OCI-LY1 (cell line): ENCODE measurements at regions not wholly inside any gene's neighbourhood (a gene's known extent, or its start where the extent isn't known, plus 50 kb on each side); places are given as distances from the start of the nearest gene placed in this dataset.

Experiments
- H2AFZ ChIP-seq: fragments of 200-600 bp; sonication (generic), shearing (Covaris generic); 2 replicates; pipeline ENCODE4 v1.6.0; 2014; ENCODE audit warnings: antibody characterized with exemption, mild to moderate bottlenecking, low read length
- H3F3A ChIP-seq: fragments of 200-600 bp; sonication (generic), shearing (Covaris generic); 2 replicates; pipeline ENCODE4 v1.6.0; 2014; ENCODE audit warnings: mild to moderate bottlenecking, antibody characterized with exemption, low read length, moderate library complexity; ENCODE audit not compliant: insufficient read depth
- H3K27ac ChIP-seq: fragments of 200-600 bp; sonication (generic); 2 replicates; pipeline ENCODE4 v1.5.1; 2014; ENCODE audit warnings: low read length, mixed run types, mild to moderate bottlenecking, low read depth; ENCODE audit not compliant: poor library complexity, severe bottlenecking
- H3K27me3 ChIP-seq: fragments of 200-600 bp; sonication (generic); 2 replicates; pipeline ENCODE4 v1.6.0; 2014; ENCODE audit warnings: antibody characterized with exemption, mild to moderate bottlenecking, low read length, moderate library complexity; ENCODE audit not compliant: insufficient read depth
- H3K36me3 ChIP-seq: fragments of 200-600 bp; sonication (generic); 2 replicates; pipeline ENCODE4 v1.6.1; 2014; ENCODE audit warnings: mild to moderate bottlenecking, antibody characterized with exemption, low read length, moderate library complexity, mixed read lengths; ENCODE audit not compliant: insufficient read depth
- H3K4me1 ChIP-seq: fragments of 200-600 bp; sonication (generic); 2 replicates; pipeline ENCODE4 v1.5.1; 2014; ENCODE audit warnings: mild to moderate bottlenecking, low read length, moderate library complexity; ENCODE audit not compliant: insufficient read depth, severe bottlenecking
- H3K4me2 ChIP-seq: fragments of 200-600 bp; sonication (generic), shearing (Covaris generic); 2 replicates; pipeline ENCODE4 v1.6.1; 2014; ENCODE audit warnings: low read length
- H3K4me3 ChIP-seq: fragments of 200-600 bp; sonication (generic); 2 replicates; pipeline ENCODE4 v1.5.1; 2014; ENCODE audit warnings: low read length, low read depth, mild to moderate bottlenecking, mixed read lengths; ENCODE audit not compliant: poor library complexity, severe bottlenecking
- H3K79me2 ChIP-seq: fragments of 200-600 bp; shearing (Covaris generic); 2 replicates; pipeline ENCODE4 v1.6.1; 2016; ENCODE audit warnings: mixed run types, low read length, mixed read lengths; ENCODE audit not compliant: insufficient read depth
- H3K9ac ChIP-seq: fragments of 200-600 bp; sonication (generic), shearing (Covaris generic); 2 replicates; pipeline ENCODE4 v1.6.1; 2014; ENCODE audit warnings: mild to moderate bottlenecking, low read length, mixed read lengths
- H3K9me2 ChIP-seq: fragments of 200-600 bp; sonication (generic), shearing (Covaris generic); 2 replicates; pipeline ENCODE4 v1.6.1; 2014; ENCODE audit warnings: low read depth, mild to moderate bottlenecking, low read length, mixed read lengths
- H3K9me3 ChIP-seq: fragments of 200-600 bp; shearing (Covaris generic); 2 replicates; pipeline ENCODE4 v1.6.1; 2014; ENCODE audit warnings: low read length, mixed read lengths
- H4K20me1 ChIP-seq: fragments of 200-600 bp; sonication (generic), shearing (Covaris generic); 2 replicates; pipeline ENCODE4 v1.6.0; 2016; ENCODE audit warnings: mild to moderate bottlenecking, low read length; ENCODE audit not compliant: insufficient read depth
- EZH2 ChIP-seq: fragments of 200-600 bp; sonication (generic), shearing (Covaris generic); IDR thresholded peaks from 2 replicates; pipeline ENCODE4 v1.8.0; 2017; ENCODE audit warnings: borderline replicate concordance, mixed run types, mild to moderate bottlenecking, antibody characterized with exemption, low read length, moderate library complexity, mixed read lengths
- TF ChIP-seq, protein P1 (sequence below): fragments of 200-600 bp; sonication (generic), shearing (Covaris generic); IDR thresholded peaks from 2 replicates; pipeline ENCODE4 v1.5.1; 2017; ENCODE audit warnings: mild to moderate bottlenecking, antibody characterized with exemption, low read length, moderate library complexity, mixed read lengths

DNA sequence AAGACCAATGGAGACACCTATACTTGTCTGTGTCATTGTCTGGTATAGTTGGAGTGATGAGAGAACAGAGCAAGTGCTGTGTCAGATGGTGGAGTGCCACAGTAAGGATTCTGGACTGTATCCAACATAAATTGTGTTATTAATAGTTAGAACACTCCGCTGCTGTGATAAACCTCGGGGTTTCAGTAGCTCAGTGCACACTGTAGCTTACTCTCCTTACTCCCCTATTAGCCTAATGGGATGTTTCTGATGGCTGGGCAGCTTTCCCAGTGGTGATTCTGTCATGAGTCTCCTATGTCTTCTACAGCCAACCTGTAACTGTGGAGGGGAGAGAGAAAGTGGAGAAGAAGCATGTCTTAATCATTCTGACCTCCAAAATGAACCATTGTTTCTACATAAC is 127.6 kb upstream of the PTCH1 start:
- H2AFZ ChIP-seq = no peak overlapping the region
- H3K9ac ChIP-seq = no peak overlapping the region
- TF ChIP-seq EZH2 = no peak
- TF ChIP-seq, protein P1, sequence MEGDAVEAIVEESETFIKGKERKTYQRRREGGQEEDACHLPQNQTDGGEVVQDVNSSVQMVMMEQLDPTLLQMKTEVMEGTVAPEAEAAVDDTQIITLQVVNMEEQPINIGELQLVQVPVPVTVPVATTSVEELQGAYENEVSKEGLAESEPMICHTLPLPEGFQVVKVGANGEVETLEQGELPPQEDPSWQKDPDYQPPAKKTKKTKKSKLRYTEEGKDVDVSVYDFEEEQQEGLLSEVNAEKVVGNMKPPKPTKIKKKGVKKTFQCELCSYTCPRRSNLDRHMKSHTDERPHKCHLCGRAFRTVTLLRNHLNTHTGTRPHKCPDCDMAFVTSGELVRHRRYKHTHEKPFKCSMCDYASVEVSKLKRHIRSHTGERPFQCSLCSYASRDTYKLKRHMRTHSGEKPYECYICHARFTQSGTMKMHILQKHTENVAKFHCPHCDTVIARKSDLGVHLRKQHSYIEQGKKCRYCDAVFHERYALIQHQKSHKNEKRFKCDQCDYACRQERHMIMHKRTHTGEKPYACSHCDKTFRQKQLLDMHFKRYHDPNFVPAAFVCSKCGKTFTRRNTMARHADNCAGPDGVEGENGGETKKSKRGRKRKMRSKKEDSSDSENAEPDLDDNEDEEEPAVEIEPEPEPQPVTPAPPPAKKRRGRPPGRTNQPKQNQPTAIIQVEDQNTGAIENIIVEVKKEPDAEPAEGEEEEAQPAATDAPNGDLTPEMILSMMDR = no peak
- H3K4me2 ChIP-seq = no peak overlapping the region
- H3K4me3 ChIP-seq = no peak overlapping the region
- H3K4me1 ChIP-seq = no peaks in the 10 kb centered on the region
- H3K27ac ChIP-seq = no peak overlapping the region
- H3K79me2 ChIP-seq = no peaks in the 10 kb centered on the region
- no peaks in the 10 kb centered on the region; the same call in none of the 2 replicates for H3K27me3 ChIP-seq
- no peaks in the 10 kb centered on the region for H3K9me3 ChIP-seq
- H3K36me3 ChIP-seq = no peaks in the 10 kb centered on the region
- no peaks in the 10 kb centered on the region for H4K20me1 ChIP-seq
- H3K9me2 ChIP-seq = no peaks in the 10 kb centered on the region
- H3F3A ChIP-seq = no peaks in the 10 kb centered on the region

DNA sequence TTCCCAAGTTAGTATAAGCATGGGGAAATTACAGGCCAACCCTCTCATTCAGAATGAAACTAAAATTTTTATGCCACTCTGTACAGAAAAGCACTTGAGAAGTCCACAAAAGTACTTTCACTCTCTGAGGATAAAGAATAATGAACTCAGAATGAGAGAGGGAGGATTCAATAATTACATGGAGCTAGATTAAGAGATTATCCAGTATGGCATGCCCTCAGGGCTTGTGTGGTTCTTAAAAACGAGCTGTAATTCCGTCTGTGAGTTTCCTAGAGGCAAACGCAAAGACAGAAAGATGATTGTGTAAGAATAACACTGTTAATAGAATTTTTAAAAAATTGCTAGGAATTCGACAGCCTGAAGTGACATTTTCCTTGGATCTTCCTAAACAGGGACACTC is 126.8 kb upstream of the PTCH1 start:
- Histone ChIP-seq H2AFZ (no peak overlapping the region), H3K9me3 (no peaks in the 10 kb centered on the region), H3K9me2 (no peaks in the 10 kb centered on the region), H3F3A (no peaks in the 10 kb centered on the region), H3K36me3 (no peaks in the 10 kb centered on the region), H3K9ac (no peak overlapping the region), H3K4me3 (no peak overlapping the region), H3K27me3 (no peaks in the 10 kb centered on the region; the same call in 1 of the 2 replicates), H3K27ac (no peak overlapping the region), H3K4me1 (no peaks in the 10 kb centered on the region), H3K4me2 (no peak overlapping the region), H3K79me2 (no peaks in the 10 kb centered on the region), H4K20me1 (no peaks in the 10 kb centered on the region)
- no peak for TF ChIP-seq EZH2
- TF ChIP-seq, protein P1 = no peak

DNA sequence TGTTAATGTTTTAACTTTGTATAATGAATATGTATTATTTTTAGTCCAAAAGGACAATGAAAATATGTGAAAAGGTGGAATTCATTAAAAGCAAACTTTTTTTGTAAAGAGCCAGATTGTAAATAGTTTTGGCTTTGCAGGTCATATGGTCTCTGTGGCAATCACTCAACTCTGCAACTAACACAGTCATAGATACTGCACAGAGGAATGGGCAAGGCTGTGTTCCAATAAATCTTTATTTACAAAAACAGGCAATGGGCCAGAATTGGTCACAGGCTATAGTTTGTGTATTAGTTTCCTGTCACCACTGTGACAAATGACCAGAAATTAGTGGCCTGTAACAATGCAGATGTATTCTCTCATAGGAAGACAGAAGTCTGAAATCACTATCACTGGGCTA is 125.4 kb upstream of the PTCH1 start:
- TF ChIP-seq, protein P1 = no peak
- no peak for TF ChIP-seq EZH2
- Histone ChIP-seq H3K9me3 (no peaks in the 10 kb centered on the region), H2AFZ (no peak overlapping the region), H3K9ac (no peak overlapping the region), H3K27ac (no peak overlapping the region), H3K79me2 (no peaks in the 10 kb centered on the region), H3K36me3 (no peaks in the 10 kb centered on the region), H3K4me2 (no peak overlapping the region), H3K27me3 (no peaks in the 10 kb centered on the region; the same call in 1 of the 2 replicates), H3K4me1 (no peaks in the 10 kb centered on the region), H4K20me1 (no peaks in the 10 kb centered on the region), H3K9me2 (no peaks in the 10 kb centered on the region), H3K4me3 (no peak overlapping the region), H3F3A (no peaks in the 10 kb centered on the region)
